LNCaP clone FGC (cell line): ENCODE measurements at regions not wholly inside any gene's neighbourhood (a gene's known extent, or its start where the extent isn't known, plus 50 kb on each side); places are given as distances from the start of the nearest gene placed in this dataset.

Experiments
- DNase-seq: peaks from one replicate; pipeline ENCODE4 v3.0.0-alpha.2; 2011; ENCODE audit warnings: low read depth
- H3K4me3 ChIP-seq: 2 replicates; pipeline ENCODE4 v1.5.1; 2011; ENCODE audit warnings: mild to moderate bottlenecking, low read depth, low read length, control low read depth
- TF ChIP-seq, protein P1 (sequence below): IDR thresholded peaks from 2 replicates; pipeline ENCODE4 v1.5.1; 2012; ENCODE audit warnings: mild to moderate bottlenecking; ENCODE audit not compliant: control insufficient read depth, insufficient read depth; ENCODE audit errors: extremely low read depth

DNA sequence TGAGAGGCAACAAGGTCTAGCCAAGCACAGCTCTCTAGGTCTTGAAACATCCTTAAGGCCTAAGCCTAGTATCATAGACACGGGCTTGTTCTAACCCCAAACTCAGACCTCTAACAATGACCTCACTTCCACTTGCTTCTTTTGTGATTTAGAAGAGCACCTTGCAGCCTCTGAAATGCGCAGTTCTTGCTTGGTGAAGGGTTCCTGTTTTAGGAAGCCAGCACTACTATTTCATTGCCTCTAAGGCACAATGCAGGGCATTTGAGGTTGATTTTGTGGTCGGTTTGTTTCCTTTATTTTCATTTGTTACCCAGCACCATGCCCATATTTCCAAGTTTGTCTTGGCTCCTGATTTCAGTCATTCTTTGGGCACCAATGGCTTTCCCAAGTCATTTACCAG, 117.0 kb upstream of the CYP1B1 start:
- H3K4me3 ChIP-seq = no peak overlapping the region
- TF ChIP-seq, protein P1, sequence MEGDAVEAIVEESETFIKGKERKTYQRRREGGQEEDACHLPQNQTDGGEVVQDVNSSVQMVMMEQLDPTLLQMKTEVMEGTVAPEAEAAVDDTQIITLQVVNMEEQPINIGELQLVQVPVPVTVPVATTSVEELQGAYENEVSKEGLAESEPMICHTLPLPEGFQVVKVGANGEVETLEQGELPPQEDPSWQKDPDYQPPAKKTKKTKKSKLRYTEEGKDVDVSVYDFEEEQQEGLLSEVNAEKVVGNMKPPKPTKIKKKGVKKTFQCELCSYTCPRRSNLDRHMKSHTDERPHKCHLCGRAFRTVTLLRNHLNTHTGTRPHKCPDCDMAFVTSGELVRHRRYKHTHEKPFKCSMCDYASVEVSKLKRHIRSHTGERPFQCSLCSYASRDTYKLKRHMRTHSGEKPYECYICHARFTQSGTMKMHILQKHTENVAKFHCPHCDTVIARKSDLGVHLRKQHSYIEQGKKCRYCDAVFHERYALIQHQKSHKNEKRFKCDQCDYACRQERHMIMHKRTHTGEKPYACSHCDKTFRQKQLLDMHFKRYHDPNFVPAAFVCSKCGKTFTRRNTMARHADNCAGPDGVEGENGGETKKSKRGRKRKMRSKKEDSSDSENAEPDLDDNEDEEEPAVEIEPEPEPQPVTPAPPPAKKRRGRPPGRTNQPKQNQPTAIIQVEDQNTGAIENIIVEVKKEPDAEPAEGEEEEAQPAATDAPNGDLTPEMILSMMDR = no peak
- no peak for DNase-seq

DNA sequence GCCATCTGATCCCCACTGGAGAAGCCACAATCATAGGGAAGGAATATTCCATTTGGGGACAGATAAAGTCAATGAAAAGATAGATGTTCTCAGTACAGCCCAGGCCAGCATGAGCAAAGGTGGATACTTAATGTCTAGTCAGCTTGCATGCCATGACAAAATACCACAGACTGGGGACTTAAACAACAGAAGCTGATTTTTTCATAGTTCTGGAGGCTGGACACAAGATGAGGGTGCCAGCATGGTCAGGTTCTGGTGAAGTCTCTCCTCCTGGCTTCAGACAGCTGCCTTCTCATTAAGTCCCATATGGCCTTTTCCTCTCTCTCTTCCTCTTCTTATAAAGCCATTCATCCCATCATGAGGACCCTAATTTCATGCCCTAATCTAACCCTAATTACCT, 116.1 kb upstream of the CYP1B1 start:
- DNase-seq = no peak
- no peak overlapping the region for H3K4me3 ChIP-seq
- TF ChIP-seq, protein P1 = no peak

DNA sequence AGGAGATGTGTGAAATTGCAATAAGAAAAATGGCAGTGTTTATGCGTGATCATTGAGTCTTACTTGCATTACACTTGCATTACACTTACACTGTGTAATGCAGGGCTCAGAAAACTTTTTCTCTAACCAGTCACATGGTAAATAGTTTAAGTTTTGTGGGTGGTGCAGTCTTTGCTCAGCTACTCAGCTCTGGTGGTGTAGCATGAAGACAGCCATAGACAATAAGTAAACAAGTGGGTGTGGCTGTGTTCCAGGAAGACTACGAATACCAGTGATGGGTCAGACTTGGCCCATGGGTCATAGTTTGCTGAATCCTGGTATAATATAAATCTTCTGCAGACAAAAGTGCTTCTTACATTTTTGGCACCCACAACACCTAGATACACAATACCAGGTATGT, 115.6 kb upstream of the CYP1B1 start:
- H3K4me3 ChIP-seq = no peak overlapping the region
- TF ChIP-seq, protein P1 = no peak
- DNase-seq = no peak

DNA sequence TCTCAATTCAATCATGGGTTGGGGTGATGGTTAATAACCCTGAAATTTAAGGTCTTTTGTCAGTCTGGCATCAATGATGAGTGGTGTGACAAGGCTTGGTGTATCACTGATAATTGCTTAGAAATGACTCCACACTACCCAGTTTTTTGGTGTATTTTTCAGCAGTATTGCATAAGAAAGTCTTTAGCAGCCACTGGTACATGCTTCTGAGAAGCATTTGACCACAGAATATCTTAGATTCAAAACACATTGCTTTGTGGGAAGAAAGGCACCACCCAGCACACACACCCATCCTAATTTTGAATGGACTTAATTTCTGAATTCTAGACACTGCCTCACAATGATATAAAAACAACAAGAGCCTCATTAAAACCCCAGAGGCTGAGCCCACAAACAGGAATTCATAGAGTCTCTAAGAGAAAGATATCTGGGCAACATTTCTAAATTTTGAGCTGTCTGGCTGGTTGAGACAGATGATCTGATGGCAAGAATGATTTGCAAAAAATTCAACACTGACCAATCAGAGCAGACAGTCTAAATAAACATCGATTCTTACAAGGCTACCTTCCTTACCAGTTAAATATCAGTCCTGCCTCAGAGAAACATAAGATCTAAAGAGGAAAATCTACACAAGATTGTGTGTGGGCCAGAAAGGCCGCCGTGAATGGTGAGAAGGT, 114.7 kb upstream of the CYP1B1 start:
- no peak for DNase-seq
- no peak overlapping the region for H3K4me3 ChIP-seq
- TF ChIP-seq, protein P1 = no peak

DNA sequence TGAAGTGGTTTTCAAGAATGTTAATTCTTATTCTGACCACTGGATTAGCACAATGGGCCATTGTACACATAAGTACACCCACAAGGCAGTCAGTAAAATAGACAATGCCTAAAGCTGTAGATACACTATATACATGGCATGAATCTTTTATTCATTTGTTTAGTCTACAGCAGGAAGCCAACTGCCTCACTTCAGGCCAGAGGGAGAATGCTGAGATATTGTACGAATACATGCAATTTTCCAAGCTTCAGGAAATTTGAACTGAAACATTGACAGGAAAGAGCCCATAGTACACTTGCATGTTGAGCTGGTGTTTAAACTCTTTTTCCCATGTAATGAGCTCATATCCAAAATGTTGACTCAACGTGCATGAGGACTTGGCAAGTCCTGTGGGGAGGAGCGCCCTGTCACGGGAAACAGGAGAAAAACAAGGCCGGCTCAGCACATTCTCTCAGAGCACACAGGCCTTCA, 111.6 kb upstream of the CYP1B1 start:
- no peak overlapping the region for H3K4me3 ChIP-seq
- TF ChIP-seq, protein P1 = no peak
- peak; percentile 27 for DNase-seq

DNA sequence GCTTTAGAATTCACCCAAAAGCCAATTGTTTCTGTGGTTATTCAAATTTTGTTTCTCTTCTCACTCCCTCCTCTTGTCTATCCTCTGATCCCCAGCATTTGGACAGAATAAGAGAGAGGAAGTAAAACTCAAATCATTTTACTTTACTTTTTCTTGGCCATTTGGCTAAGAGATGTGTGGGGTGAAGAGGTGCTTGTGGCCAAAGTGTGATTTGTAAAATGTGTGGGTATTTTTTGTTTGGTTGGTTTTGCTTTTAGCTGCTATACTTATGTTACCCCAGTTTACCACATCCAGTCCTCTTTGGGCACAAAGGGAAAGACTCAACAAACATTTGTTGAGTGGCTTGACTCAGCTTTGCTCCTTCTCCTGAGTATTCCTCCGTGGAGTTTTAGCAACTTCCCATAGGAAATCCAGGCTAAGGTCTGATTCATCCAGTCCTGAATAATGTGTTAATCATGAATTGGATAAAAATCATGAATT, 109.1 kb upstream of the CYP1B1 start:
- TF ChIP-seq, protein P1 = no peak
- no peak for DNase-seq
- no peak overlapping the region for H3K4me3 ChIP-seq
